Medulla oblongata (tissue), 1 donor: ENCODE measurements at regions not wholly inside any gene's neighbourhood (a gene's known extent, or its start where the extent isn't known, plus 50 kb on each side); places are given as distances from the start of the nearest gene placed in this dataset.

Source experiments
- DNase-seq: peaks from one replicate; pipeline ENCODE4 v3.0.0-alpha.2; 2015; ENCODE audit errors: extremely low spot score

DNA sequence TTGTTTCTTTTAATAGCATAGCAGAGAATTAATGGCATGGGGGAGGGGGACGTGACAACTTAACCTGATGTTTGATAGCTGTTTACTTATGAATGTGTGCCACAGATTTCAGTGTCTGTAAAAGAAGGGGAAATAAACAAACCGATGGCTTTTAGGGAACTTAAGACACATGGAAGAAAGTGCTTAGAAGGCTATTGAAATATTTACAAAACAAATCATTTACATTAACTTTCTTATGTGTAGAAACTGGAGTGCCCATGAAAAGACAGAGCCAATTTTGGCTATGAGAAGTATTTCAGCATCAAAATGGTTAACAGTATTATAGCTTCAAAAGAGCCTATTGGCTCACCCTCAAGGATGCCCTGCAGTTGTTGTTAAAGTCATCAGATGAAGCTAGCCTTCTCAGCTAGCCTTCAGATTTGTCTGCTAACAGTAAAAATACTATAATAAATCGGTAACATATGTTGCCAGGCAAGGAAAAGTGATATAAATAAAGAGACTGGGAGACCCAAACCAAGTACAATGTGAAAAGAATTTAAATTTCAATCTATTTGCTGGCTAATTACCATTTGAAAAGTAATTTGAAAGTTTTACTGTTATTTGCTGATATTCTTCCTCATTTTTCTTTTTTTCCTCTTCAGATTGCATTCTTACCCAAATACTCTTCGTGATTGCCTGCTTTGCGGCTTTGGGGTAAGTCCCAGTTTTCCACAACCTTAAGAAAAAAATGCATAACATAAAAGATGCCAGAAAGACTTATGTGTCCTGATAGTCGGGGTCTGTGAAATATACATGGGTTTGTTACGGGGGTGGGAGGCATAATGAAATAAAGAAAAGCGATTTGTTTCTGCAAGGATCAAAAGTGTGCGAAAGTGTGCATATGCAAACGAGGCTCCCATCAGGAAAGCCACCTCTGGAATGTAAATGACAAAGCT lies 256.4 kb downstream of the MEIS1 start:
- DNase-seq: no peak

DNA sequence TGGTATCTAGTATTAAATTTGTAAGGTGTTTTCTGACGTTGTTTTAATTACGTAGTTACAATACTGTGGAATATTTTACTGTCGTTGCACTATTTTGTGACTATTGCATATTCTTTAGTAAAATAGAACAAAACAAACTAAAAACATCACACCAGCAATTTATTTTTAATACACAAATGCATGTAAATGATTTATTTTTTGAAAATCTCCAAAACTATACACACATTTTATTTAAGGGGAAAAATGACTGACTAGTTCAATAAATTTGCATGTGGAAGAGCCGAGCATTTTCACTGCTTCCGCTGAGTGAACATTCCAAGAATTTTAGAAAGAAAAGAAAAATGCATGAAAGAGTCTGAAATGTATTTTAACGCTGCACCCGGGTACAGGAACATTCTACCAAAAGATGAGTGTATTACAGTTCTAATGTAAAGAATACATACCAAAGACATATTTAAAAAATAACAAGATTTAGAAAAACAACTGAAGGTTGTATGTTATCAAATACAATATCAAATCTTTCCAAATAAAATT lies 257.7 kb downstream of the MEIS1 start:
- no peak for DNase-seq

DNA sequence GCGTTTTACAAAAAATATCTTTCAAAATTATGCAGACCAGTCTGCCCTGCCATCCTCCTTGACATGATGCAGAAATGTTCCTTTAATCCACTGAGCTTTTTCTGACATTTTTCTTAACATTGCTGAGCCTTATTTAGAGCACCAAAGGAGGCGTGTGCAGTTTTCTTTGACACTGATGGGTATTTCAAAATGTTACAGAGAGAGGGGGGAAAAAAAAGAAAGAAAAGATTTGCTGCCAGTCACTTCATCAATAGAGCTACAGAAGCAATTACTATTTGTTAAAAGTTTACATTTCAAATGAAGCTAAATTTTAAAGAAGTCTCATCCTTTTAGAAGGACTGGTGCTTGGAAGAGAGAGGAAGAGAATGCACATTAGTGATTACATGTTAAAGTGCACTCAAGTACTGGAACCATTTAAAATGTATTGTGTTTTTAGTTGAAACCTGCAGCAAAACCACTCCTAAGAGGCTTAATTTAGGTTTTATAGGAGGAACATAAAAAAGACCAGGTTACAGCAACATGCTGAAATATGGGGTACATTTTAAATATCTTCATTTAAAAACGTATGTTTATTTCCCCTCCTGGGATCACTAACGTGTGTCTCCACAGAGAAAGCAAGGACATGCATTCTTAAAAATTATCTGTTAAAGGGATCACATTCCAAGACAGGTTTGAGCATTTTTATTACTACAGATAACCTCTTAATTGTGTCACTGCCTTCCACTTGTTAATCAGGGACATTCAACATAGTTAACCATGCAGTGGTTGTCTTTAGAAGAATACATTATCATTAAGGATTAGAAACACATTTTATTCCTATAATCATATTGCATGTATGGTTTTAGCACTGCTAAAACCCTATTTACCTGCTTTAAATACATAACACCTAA lies 258.4 kb downstream of the MEIS1 start:
- DNase-seq: no peak

DNA sequence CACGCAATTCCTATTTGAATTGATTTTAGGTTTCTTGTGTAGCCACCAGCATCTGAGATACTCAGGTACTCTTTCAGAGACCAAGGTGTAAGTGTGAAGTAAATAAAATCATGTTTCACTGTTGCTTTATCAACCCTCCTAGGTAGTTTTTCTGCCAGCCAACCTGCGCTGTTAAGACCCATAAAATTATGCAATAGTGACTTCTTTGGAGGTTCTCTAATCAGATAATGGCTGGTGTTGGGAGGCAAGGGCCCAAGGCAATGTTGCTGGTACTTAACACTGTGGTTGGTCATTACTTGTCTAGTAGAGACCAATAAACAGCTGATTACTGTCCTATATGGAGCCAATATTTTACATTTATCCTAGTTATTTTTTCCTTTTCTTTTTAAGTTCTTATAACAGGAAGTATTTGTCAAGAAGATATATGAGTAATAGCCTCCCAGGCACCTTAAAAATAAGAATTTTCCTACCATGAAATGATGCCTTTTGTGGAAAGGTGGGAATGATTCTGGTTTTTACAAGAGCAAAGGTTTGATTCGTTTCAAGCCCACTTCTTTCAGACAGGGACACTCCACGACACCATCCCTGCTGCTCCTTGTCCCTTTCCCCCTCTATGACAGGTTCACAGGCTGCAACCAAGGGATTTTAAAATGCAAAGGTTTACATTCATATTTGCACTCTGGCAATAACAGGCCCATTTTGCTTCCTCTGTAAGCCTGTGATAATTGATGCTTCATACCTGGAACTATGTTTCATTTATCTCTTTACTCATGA lies 259.3 kb downstream of the MEIS1 start:
- DNase-seq: no peak

DNA sequence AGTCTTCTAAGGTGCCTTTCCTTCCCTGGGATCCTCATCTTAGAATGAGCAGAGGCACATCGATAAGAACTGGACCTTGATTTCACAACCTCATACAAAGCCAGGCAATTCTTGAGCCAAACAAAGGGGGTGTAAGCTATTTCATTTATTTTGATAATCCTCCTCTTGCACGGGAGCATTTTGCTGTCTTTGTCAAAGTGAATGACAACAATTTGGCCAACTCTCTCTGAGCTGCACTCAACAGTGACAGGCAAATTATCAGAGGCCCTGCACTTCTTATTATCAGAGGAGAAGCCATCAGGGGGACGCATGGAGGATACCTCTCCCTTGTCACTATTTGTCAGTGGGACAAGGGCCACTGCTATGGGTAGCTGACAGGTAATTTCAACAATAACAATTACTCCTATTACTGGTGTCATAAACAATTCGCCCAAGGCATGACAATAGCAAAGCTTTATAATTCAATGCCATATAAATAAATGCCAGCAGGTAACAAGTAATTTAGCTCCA lies 260.4 kb downstream of the MEIS1 start:
- DNase-seq: no peak

DNA sequence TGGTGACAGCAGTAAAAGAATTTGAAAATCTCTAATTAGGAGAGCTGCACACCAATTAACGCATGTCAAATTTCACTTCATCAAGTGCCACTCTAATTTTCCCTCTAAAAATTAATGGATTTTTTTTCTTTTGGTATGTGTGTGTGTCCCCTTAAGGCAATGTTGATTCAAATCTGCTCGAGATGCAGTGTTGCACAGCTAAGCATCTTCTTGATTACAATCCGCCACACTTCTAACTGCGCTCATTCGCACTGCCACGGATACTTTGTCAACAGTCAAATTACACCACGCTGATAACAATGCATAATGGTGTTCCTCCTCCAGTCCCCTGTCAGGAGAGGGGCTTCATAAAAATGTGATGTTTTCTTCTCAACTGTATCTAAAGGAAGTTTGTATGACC lies 261.4 kb downstream of the MEIS1 start:
- no peak for DNase-seq

DNA sequence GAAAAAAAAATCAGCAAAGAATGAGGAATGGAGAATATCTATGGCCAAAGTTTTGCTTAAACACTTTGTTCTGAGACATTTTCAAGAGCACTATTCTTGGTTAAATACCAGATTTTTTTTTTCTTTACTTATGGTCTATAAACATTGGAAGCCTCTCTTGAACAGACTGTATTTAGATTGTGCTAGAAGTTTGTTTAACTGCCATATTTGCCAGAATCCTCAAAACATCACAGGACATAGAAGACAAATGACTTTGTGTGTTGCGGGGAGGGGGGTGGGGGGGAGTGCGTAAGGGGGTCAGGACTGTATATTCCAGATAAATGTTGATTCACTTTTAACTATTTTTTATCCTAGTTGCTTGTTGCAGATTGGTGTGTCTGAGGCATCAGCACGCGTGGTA lies 262.0 kb downstream of the MEIS1 start:
- no peak for DNase-seq

DNA sequence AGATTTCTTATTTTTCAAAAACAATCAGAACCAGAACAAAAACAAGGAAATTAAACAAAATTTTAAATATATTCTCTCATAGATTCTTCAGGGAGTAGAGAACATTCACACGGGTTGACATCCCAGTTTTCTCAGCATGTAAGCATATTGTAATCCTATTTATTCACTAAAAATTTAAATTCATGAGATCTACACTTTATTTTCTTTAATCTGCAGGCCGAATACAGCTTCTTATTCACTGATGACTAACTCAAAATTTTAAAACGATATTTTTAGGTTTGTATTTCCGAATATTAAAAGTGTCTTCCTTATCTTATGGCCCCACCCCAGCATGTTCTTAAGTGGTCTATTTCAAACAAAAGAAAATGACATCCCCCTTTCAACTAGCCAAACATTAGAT lies 262.4 kb downstream of the MEIS1 start:
- DNase-seq: no peak

DNA sequence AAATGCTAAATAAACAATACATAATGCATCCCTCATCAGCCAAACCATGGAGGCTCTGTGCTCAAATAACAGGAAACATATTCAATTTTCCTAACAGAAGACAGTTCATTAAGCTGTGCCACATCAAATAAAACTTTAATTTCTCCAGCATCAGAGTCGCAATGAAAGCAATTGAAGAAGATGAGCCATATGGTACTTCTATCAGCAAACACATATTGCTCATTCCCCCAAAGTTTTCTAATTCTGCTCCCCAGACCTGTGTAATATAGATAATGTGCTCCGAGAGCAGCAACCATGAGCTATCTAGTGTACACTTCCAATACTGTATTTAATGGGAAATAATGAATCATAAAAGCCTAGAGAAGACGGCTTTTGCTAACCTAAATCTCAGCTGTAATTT lies 263.2 kb downstream of the MEIS1 start:
- no peak for DNase-seq

DNA sequence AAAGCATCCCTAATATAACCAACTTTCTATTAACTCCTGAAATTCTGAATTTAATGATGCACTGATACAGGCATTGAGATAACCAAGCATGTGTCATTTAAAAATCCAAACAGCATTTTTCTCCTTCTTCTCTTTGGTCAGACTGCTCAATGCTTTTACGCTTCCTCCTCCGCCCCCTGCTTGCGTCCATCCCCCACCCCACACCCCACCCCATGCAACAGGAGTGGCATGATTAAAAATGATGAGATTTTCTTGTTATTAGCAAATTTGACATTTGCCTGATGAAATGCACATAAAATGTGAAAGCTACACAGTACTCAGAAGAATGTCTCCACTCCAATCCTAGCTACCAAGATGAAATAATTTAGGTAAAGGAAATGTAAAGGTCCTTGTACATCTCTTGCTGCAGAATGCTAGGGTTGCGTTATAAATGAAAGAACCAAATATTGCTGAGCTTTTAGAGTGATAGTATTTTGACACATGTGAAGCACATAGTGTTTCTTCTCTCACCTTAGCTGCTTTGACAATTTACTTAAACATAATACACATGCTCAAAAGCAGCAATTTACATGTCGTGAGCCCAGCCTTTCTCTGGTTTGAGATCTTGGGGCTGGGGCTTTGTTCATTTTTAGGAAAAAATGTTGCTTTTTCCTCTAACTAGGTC lies 263.8 kb downstream of the MEIS1 start:
- DNase-seq: no peak

DNA sequence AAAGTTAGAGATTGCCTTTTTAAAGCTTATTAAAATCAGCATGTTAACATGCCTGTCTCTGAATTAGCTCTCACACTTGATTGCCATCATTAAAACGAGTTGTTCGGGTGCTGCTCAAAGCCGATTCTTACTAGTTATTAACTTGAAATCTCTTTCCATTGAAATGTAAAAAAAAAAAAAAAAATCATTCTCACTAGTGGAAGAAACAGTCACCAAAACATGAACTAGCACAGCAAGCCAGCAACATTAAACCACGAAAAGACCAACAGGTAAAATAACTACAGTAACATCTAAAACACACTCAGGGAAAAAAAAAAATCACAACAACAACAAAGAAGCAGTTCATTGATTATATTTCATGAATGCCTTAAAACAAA lies 264.5 kb downstream of the MEIS1 start:
- DNase-seq: no peak

DNA sequence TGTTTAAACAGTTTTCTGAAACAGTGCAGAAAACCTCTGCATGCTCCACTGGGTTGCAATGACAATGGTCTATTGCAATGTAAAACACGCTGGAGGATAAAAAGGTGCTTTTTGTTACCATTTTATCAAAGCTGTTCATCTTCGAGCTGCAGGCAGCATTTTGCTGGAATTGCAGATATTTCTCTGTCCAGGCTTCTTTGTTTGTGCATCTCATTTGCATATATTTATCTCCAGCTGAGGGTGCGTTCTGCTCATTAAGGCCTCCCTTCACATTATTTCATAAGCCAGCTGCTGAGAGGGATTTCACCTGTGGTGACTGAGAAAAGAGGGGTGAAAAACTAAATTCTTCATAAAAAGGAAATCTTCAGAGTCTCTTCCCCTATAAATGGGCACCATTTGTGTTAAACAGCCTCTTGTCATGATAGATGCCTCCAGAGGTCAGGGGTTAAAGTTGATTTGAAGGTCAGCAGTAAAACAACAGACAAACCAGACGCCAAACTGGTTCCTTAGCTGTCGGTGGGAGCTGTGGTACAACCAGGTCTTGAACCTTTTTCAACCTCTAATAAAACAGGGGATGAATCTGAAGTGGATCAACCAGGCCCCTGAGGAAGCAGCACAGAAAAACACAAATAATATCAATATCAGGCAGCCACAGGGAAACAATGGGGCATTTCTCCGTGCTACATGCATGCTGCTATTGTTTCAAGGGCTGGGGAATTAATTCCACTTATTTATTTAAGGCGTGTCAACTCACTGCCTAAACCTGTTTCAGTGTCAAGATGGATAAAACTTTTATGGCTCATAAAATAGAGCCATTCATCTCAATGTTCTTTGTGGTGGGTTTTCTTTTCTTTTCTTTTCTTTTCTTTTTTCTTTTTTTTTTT lies 265.1 kb downstream of the MEIS1 start:
- peak; percentile 41 for DNase-seq

DNA sequence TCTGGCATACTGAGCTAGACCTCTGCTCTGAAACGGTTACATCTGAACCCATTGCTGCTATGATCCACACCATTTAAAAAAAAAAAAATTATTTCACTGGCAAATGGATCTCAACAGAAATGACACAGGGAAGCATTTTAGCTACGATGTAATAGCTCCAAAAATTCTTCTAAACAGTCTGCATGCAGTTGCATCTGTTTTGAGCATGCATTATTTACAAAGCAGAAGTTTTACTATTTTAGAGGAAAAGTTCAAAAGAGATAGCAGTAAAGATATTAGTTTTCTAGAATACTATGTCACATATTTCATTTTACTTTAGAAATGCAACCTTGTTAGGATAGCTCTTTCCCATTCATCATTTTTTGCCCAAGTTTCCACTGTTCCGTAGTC lies 265.7 kb downstream of the MEIS1 start:
- no peak for DNase-seq

DNA sequence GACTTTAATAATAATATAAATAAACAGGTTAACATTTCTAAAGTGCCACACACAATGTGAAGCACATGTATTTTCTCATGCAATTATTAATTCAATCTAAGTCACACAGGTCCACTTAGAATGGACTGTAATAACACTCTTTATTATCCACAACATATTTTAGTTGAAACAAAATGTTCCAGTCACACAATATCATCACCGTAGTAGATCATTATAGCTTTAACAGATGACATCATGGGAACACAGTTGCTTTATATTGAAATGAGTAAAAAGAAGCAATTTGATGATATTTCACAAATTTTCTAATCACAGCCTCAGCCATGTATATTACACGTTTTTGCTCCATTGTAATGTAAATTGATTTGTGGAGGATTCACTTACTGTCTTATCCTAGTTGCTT lies 266.3 kb downstream of the MEIS1 start:
- no peak for DNase-seq

DNA sequence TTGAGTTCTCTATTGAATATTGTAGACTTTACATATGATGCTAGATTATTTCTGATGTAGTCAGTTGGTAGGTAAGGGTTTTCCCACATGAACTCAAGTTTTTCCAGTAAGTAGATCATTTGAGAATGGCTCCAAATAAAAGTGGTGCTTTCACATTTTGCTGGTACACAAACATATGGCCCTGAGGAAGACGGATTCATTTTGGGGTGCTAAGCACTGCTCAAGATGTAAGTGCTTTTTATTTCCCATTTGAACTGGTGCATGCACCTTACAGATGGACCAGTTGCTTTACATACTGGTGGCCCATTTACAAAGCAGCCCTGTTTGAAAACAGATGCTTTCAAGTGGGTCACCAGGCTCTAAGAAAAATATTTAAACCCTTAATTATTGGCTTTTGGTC lies 266.7 kb downstream of the MEIS1 start:
- no peak for DNase-seq

DNA sequence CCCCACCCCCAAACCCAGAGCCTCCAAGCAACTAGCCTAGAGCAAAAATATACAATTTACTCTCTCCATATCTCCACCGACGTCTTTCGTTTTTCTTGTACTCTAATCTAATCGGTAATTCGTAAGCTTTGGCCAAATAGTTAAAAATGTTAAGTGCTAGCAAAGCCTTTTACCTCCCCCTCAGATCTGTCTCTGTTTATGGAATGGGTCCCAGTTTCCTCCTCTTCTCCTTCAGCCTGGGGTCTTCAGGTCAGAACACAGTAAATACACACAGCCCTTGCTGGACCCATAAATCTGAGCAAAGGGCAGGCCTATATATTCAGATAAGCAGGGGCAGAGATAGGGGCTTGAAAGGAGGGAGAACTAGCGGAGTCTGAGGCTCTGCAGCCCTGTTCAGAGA lies 267.4 kb downstream of the MEIS1 start:
- DNase-seq: no peak

DNA sequence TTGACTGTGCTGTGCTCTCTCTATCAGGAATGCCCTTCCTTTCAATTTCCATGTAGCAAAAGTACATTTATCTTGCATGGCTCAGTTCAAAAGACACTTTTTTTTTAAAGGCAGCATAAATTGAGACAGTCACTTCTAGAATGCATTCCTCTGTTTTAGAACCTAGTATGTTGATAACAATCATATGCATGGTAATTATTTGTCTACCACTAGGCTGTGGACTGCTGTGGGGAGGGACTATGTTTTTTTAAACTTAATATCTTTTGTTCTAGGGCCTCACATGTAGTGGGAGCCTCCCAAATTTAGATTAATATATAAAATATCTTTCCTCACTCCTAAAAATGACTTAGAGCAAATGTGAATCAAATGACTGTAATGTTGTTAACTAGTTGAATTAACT lies 269.9 kb downstream of the MEIS1 start:
- DNase-seq: no peak

DNA sequence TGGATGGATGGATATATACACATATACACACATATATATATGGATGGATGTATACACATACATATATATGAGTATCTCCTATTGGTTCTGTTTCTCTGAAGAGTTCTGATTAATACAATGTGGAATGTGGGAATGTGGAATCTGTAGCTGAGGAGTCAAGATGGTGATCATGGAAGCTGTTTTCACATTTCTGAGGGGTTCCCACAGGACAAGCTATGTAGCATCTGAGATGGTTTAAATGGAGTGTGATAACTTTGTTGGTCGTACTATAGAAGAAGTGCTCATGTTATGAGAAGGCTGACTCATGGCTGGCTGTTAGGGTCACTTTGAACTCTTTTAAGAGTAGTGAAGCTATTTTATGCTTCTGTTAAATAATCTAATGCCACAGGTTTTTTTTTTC lies 279.7 kb downstream of the MEIS1 start:
- DNase-seq: no peak

DNA sequence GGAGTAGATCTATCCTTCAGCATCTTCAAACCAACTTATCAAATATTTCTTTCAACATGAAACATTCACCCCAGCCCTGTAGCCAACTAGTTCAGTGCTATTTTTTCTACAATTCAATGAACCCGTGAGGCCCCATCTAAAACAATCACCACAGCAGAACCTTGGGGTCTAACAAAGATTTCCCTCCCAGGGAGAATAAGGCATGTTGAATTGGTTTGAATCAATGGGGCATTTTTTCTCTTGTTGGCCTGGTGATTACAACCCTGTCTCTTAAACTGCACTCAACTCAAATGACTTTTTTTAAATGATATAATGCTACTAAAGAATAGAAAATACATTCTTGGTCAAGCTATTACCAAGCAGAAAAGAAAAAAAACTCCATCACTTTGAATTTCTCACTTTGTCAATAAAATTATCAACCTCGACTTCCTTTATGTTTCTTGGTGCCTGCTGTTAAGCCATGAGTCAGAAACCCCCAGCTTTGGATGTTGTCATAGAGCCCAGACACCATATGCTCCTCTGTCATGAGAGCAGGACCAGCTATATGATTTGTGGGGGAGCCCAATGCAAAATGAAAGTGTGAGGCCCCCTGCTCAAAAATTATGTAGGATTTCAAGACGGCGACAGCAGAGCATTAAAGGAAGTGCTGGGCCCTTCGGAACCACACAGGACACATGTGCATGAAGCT lies 282.4 kb downstream of the MEIS1 start:
- no peak for DNase-seq

DNA sequence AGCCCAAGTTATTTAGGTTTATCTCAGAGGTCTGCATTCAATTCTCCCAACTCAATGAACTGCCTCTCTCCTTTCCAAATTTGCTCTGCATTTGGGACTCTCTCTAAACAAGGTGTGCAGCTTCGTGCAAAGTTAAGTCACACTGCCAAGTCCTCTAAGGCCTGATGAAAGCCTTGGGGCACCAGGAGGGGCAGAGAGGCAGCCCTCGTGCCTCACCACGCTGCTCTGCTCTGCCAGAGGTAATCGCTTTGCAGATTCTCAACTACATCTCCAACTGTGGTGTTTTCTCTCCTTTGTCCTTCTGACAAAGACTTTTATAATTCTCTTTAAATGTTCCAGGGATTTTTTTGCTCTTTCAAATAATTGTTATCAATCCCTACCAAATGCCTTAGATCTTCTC lies 283.0 kb downstream of the MEIS1 start:
- no peak for DNase-seq
